GM12878 (cell line): ENCODE measurements at regions not wholly inside any gene's neighbourhood (a gene's known extent, or its start where the extent isn't known, plus 50 kb on each side); places are given as distances from the start of the nearest gene placed in this dataset.

ENCODE experiments used
- ATAC-seq: fragments of 200-7000 bp; cut with Tn5 transposase; 3 replicates; pipeline ENCODE4 v1.9.1; 2020; ENCODE audit warnings: mild to moderate bottlenecking, moderate library complexity
- BruUV-seq: library from RNA; stranded (reverse); fragments of 400-500 nt; replicated peaks from 2 replicates; lab custom pipeline; 2021; lab: Mats Ljungman, UMichigan
- CTCF ChIA-PET: fragments of 300-600 bp; sonication (Branson Sonifier 250); formaldehyde crosslinking; extraction: SDS; loops from one replicate; lab custom pipeline; 2021; ENCODE audit warnings: inconsistent platforms; lab: Yijun Ruan, JAX
- POLR2A ChIA-PET: fragments of 350-600 bp; formaldehyde crosslinking; extraction: SDS; loops from one replicate; lab custom pipeline; 2021; ENCODE audit warnings: inconsistent platforms; lab: Charles Lee
- RAD21 ChIA-PET: fragments of 300-600 bp; sonication (Branson Sonifier 250); formaldehyde crosslinking; loops from one replicate; lab custom pipeline; 2023; ENCODE audit warnings: antibody characterized with exemption; ENCODE audit not compliant: unreplicated experiment; lab: Charles Lee
- SMC1A ChIA-PET: fragments of 300-600 bp; sonication (Branson Sonifier 250); formaldehyde crosslinking; loops from one replicate; lab custom pipeline; 2023; ENCODE audit not compliant: unreplicated experiment, uncharacterized antibody; lab: Charles Lee
- DNase-seq: peaks from one replicate; pipeline ENCODE4 v3.0.0-alpha.2; 2011; ENCODE audit warnings: low read depth, low spot score
- FAIRE-seq: peaks from 3 replicates; lab custom pipeline; 2011; peaks lifted over from hg19 to GRCh38; lab: Jason Lieb, UNC
- H2AFZ ChIP-seq: 2 replicates; pipeline ENCODE4 v1.6.0; 2011; ENCODE audit warnings: low read depth, low read length, control low read depth; ENCODE audit not compliant: control insufficient read depth
- H3K27ac ChIP-seq: 2 replicates; pipeline ENCODE4 v1.5.1; 2011; ENCODE audit warnings: control low read depth; ENCODE audit not compliant: control insufficient read depth, insufficient read depth
- H3K27me3 ChIP-seq, 2 experiments: replicated peaks in 1 of 2; 2 replicates each; pipeline versions ENCODE4 v1.6.0 to v1.6.1; 2011; ENCODE audit warnings: low read length in 1 of 2; ENCODE audit not compliant: control insufficient read depth in 2 of 2, insufficient read depth in 2 of 2
- H3K36me3 ChIP-seq, 2 experiments: 2 replicates each; pipeline ENCODE4 v1.5.1; 2011; ENCODE audit warnings: low read length in 1 of 2; ENCODE audit not compliant: control insufficient read depth in 2 of 2, insufficient read depth in 2 of 2
- H3K4me1 ChIP-seq: 2 replicates; pipeline ENCODE4 v1.6.1; 2011; ENCODE audit warnings: mild to moderate bottlenecking, low read length, moderate library complexity, mixed read lengths; ENCODE audit not compliant: control insufficient read depth, insufficient read depth
- H3K4me2 ChIP-seq: 2 replicates; pipeline ENCODE4 v1.6.0; 2011; ENCODE audit warnings: control low read depth; ENCODE audit not compliant: control insufficient read depth, insufficient read depth
- H3K4me3 ChIP-seq: fragments of 200-600 bp; sonication (generic); 2 replicates; pipeline ENCODE4 v1.5.1; 2016
- H3K79me2 ChIP-seq: 2 replicates; pipeline ENCODE4 v1.6.0; 2011; ENCODE audit warnings: low read length; ENCODE audit not compliant: control insufficient read depth, insufficient read depth
- H3K9ac ChIP-seq: 2 replicates; pipeline ENCODE4 v1.8.0; 2011; ENCODE audit warnings: low read length, control low read depth, mixed read lengths; ENCODE audit not compliant: control insufficient read depth, insufficient read depth
- H3K9me3 ChIP-seq: replicated peaks from 3 replicates; pipeline ENCODE4 v1.5.1; 2011; ENCODE audit warnings: mild to moderate bottlenecking, low read length; ENCODE audit not compliant: control insufficient read depth, insufficient read depth
- H4K20me1 ChIP-seq: 2 replicates; pipeline ENCODE4 v1.6.0; 2011; ENCODE audit not compliant: control insufficient read depth, insufficient read depth
- EZH2 ChIP-seq: IDR thresholded peaks from 2 replicates; pipeline ENCODE4 v1.6.1; 2012; ENCODE audit warnings: low read depth, mild to moderate bottlenecking, control low read depth, inconsistent platforms, low read length, borderline replicate concordance; ENCODE audit not compliant: control insufficient read depth
- KDM1A ChIP-seq: fragments of 200-600 bp; sonication (generic); IDR thresholded peaks from 2 replicates; pipeline ENCODE4 v1.6.1; 2016; ENCODE audit warnings: borderline replicate concordance
- RAD21 ChIP-seq: IDR thresholded peaks from 2 replicates; pipeline ENCODE4 v1.6.1; 2011; ENCODE audit warnings: mild to moderate bottlenecking, low read depth, low read length, moderate library complexity; ENCODE audit not compliant: insufficient read depth
- SIX5 ChIP-seq: IDR thresholded peaks from 2 replicates; pipeline ENCODE4 v1.6.1; 2011; ENCODE audit warnings: mild to moderate bottlenecking, low read depth, low read length, moderate library complexity; ENCODE audit not compliant: severe bottlenecking
- SKIL ChIP-seq: fragments of 450-650 bp; IDR thresholded peaks from 2 replicates; pipeline ENCODE4 v1.6.1; 2017; ENCODE audit warnings: mild to moderate bottlenecking, low read depth, inconsistent platforms; ENCODE audit not compliant: poor library complexity, severe bottlenecking
- in situ Hi-C: fragments of 300-500 bp; cut with MboI; formaldehyde crosslinking; loops from 9 replicates; pipeline ENCODE4 v1.14.3; 2018; ENCODE audit warnings: mixed read lengths
- intact Hi-C: fragments of 100-400 bp; cut with micrococcal nuclease; formaldehyde crosslinking; loops from one replicate; pipeline ENCODE4 v1.14.2; 2022; ENCODE audit not compliant: unreplicated experiment
- TF ChIP-seq, protein P1 (sequence below): fragments of 450-650 bp; conservative IDR thresholded peaks from 2 replicates; pipeline ENCODE4 v1.6.1; 2017; ENCODE audit warnings: mild to moderate bottlenecking, moderate library complexity

DNA sequence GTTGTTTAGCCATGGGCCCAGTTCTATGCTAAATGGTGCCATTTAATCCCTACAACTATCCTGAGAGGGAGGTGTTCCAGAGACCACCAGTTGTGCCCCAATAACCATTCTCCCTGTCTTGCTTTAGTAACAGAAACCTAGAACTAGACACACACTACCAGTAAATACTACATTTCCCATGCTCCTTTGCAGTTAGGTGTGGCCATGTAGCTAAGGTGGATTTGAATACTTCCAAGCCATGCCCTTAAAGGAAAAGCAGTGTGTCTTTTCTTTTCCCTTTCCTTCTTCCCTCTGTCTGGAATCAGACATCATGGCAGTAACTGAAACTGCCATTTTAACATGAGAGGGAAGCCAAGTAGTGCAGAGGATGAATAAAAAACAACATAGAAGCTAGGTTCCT lies 90.9 kb upstream of the TMEM33 start:
- ChIA-PET SMC1A (no interaction called here), CTCF (no interaction called here), POLR2A (no interaction called here), RAD21 (no interaction called here)
- Histone ChIP-seq H3K27me3 (no peaks in the 10 kb centered on the region), H3K4me3 (no peak overlapping the region), H3K9me3 (no peaks in the 10 kb centered on the region), H4K20me1 (no peaks in the 10 kb centered on the region), H3K4me1 (no peaks in the 10 kb centered on the region), H3K9ac (no peak overlapping the region), H3K79me2 (no peaks in the 10 kb centered on the region), H3K27ac (no peak overlapping the region), H3K4me2 (no peak overlapping the region), H2AFZ (no peak overlapping the region), H3K36me3 (no peaks in the 10 kb centered on the region)
- DNase-seq (no peak), ATAC-seq (no peak), FAIRE-seq (no peak)
- in situ Hi-C loops (no loop called here), intact Hi-C loops (no loop called here)
- TF ChIP-seq KDM1A (no peak), SKIL (no peak), EZH2 (no peak), SIX5 (peak; percentile 52), RAD21 (no peak)
- TF ChIP-seq, protein P1, sequence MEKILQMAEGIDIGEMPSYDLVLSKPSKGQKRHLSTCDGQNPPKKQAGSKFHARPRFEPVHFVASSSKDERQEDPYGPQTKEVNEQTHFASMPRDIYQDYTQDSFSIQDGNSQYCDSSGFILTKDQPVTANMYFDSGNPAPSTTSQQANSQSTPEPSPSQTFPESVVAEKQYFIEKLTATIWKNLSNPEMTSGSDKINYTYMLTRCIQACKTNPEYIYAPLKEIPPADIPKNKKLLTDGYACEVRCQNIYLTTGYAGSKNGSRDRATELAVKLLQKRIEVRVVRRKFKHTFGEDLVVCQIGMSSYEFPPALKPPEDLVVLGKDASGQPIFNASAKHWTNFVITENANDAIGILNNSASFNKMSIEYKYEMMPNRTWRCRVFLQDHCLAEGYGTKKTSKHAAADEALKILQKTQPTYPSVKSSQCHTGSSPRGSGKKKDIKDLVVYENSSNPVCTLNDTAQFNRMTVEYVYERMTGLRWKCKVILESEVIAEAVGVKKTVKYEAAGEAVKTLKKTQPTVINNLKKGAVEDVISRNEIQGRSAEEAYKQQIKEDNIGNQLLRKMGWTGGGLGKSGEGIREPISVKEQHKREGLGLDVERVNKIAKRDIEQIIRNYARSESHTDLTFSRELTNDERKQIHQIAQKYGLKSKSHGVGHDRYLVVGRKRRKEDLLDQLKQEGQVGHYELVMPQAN: no peak
- no TSS peak for BruUV-seq
